H1 (cell line): ENCODE measurements at regions not wholly inside any gene's neighbourhood (a gene's known extent, or its start where the extent isn't known, plus 50 kb on each side); places are given as distances from the start of the nearest gene placed in this dataset.

Experiments used
- CHD2 ChIP-seq: IDR thresholded peaks from 2 replicates; pipeline ENCODE4 v1.6.1; 2012; ENCODE audit warnings: low read length, improper control_type of control experiment
- EGR1 ChIP-seq: IDR thresholded peaks from 2 replicates; pipeline ENCODE4 v1.6.1; 2011; ENCODE audit warnings: low read depth, low read length, borderline replicate concordance
- EP300 ChIP-seq, 2 experiments: IDR thresholded peaks; 1 replicate in 1 of 2; 2 replicates in 1 of 2; pipeline ENCODE4 v1.6.1; 2011 to 2012; ENCODE audit warnings: low read depth in 2 of 2, low read length in 2 of 2, mild to moderate bottlenecking in 2 of 2, borderline replicate concordance in 1 of 2, inconsistent platforms in 1 of 2, moderate library complexity in 1 of 2
- HDAC2 ChIP-seq, 2 experiments: fragments of 300-600 bp in 1 of 2; sonication (generic) in 1 of 2; IDR thresholded peaks; 2 replicates each; pipeline ENCODE4 v1.6.1; 2011 to 2012; ENCODE audit warnings: low read depth in 2 of 2, low read length in 2 of 2, mild to moderate bottlenecking in 2 of 2, moderate library complexity in 2 of 2, borderline replicate concordance in 1 of 2, inconsistent platforms in 1 of 2
- JUN ChIP-seq: IDR thresholded peaks from 2 replicates; pipeline ENCODE4 v1.6.1; 2011; ENCODE audit warnings: low read depth, mild to moderate bottlenecking, improper control_type of control experiment, low read length
- MAFK ChIP-seq: IDR thresholded peaks from 2 replicates; pipeline ENCODE4 v1.6.1; 2012; ENCODE audit warnings: low read depth, mild to moderate bottlenecking, improper control_type of control experiment, low read length
- POLR2A ChIP-seq, 2 experiments: IDR thresholded peaks; 1 replicate in 1 of 2; 2 replicates in 1 of 2; pipeline ENCODE4 v1.6.1; 2011; ENCODE audit warnings: low read depth in 2 of 2, low read length in 2 of 2, mild to moderate bottlenecking in 2 of 2; ENCODE audit errors: control extremely low read depth in 1 of 2
- POLR2AphosphoS5 ChIP-seq: IDR thresholded peaks from 2 replicates; pipeline ENCODE4 v1.6.1; 2011; ENCODE audit warnings: low read depth, low read length
- RAD21 ChIP-seq, 2 experiments: IDR thresholded peaks in 1 of 2; conservative IDR thresholded peaks in 1 of 2; 2 replicates each; pipeline ENCODE4 v1.6.1; 2011; ENCODE audit warnings: low read depth in 2 of 2, low read length in 2 of 2, improper control_type of control experiment in 1 of 2, inconsistent platforms in 1 of 2, mild to moderate bottlenecking in 1 of 2, moderate library complexity in 1 of 2
- SP4 ChIP-seq: IDR thresholded peaks from 2 replicates; pipeline ENCODE4 v1.6.1; 2012; ENCODE audit warnings: low read length, inconsistent platforms
- TBP ChIP-seq: IDR thresholded peaks from 2 replicates; pipeline ENCODE4 v1.6.1; 2011; ENCODE audit warnings: low read depth, low read length, improper control_type of control experiment
- TEAD4 ChIP-seq: IDR thresholded peaks from 2 replicates; pipeline ENCODE4 v1.6.1; 2012; ENCODE audit warnings: low read depth, low read length, inconsistent platforms, mixed read lengths
- TF ChIP-seq, protein P1 (sequence below), 3 experiments: IDR thresholded peaks; 1 replicate in 2 of 3; 2 replicates in 1 of 3; pipeline versions ENCODE4 v1.5.1 to v1.6.1; 2011; ENCODE audit warnings: low read length in 3 of 3, mild to moderate bottlenecking in 3 of 3, inconsistent platforms in 2 of 3, low read depth in 1 of 3, moderate library complexity in 1 of 3; ENCODE audit not compliant: insufficient read depth in 1 of 3; ENCODE audit errors: control extremely low read depth in 1 of 3
- TF ChIP-seq, protein P2 (sequence below): IDR thresholded peaks from 2 replicates; pipeline ENCODE4 v1.6.1; 2012; ENCODE audit warnings: inconsistent platforms

DNA sequence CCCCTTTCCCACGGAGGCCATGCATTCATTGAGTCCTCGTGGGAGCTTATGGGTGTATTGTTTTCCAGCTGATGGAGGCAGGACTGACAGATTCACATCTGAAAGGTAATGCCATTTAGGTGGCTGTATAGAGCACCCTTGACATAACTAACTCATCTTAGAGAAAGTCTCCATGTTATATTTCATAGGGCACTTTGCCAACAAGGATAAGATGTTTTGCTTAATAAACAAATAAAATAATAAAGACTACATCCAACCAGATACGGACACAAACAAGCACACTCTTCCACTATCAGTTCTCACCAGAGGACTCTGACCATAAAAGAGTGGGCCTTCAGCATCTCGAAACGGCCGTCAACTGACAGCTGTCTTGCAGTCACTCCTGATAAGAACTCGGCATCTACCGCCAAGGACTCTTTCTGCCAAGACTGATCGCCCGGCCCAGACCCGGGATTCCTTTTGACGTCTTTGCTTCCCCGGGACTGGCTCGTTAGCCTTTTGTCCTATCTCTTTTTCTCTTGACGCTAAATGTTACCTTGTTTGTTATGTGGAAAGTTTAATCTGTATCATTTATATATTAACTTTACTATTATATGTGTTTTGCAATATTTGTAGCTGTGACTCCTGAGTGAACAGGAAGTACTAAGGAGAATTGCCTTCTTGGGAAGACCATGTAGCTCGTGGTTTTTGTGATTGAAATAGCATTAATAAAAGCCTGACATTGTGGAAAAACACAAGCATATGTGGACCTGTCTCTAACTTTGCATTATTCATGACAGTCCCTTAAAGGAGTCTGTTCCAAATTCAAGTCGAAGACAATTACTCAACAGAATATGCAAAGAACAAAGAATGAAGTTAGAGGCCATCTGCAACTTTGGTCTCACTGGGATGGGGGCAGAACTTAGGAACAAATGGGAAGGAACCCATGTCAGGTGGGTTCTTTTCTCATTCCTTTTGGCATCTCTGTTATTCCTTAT is 195.1 kb downstream of the LPIN1 start:
- TF ChIP-seq, protein P1, sequence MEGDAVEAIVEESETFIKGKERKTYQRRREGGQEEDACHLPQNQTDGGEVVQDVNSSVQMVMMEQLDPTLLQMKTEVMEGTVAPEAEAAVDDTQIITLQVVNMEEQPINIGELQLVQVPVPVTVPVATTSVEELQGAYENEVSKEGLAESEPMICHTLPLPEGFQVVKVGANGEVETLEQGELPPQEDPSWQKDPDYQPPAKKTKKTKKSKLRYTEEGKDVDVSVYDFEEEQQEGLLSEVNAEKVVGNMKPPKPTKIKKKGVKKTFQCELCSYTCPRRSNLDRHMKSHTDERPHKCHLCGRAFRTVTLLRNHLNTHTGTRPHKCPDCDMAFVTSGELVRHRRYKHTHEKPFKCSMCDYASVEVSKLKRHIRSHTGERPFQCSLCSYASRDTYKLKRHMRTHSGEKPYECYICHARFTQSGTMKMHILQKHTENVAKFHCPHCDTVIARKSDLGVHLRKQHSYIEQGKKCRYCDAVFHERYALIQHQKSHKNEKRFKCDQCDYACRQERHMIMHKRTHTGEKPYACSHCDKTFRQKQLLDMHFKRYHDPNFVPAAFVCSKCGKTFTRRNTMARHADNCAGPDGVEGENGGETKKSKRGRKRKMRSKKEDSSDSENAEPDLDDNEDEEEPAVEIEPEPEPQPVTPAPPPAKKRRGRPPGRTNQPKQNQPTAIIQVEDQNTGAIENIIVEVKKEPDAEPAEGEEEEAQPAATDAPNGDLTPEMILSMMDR (IDR thresholded peaks at IDR 0.05; ENCODE audit: control extremely low read depth in 1 of 3, insufficient read depth in 1 of 3, low read depth in 1 of 3, low read length in 3 of 3), result no peak
- TF ChIP-seq TBP, result no peak
- no peak for TF ChIP-seq EP300 (IDR thresholded peaks at IDR 0.05; ENCODE audit: borderline replicate concordance in 1 of 2, low read depth in 2 of 2, low read length in 2 of 2)
- TF ChIP-seq, protein P2, sequence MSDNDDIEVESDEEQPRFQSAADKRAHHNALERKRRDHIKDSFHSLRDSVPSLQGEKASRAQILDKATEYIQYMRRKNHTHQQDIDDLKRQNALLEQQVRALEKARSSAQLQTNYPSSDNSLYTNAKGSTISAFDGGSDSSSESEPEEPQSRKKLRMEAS, result no peak
- no peak for TF ChIP-seq TEAD4
- no peak for TF ChIP-seq POLR2AphosphoS5
- no peak for TF ChIP-seq POLR2A (IDR thresholded peaks at IDR 0.05; ENCODE audit: control extremely low read depth in 1 of 2, low read depth in 2 of 2, low read length in 2 of 2)
- no peak for TF ChIP-seq HDAC2 (IDR thresholded peaks at IDR 0.05; ENCODE audit: borderline replicate concordance in 1 of 2, low read depth in 2 of 2, low read length in 2 of 2)
- TF ChIP-seq RAD21 (IDR thresholded peaks at IDR 0.05 in 1 of 2, conservative IDR thresholded peaks at IDR 0.05 in 1 of 2; ENCODE audit: low read depth in 2 of 2, low read length in 2 of 2), result no peak
- no peak for TF ChIP-seq JUN
- TF ChIP-seq SP4, result no peak
- no peak for TF ChIP-seq EGR1
- no peak for TF ChIP-seq MAFK
- no peak for TF ChIP-seq CHD2
